ENCODE measurements at regions not wholly inside any gene's neighbourhood (a gene's known extent, or its start where the extent isn't known, plus 50 kb on each side); places are given as distances from the start of the nearest gene placed in this dataset.

DNA sequence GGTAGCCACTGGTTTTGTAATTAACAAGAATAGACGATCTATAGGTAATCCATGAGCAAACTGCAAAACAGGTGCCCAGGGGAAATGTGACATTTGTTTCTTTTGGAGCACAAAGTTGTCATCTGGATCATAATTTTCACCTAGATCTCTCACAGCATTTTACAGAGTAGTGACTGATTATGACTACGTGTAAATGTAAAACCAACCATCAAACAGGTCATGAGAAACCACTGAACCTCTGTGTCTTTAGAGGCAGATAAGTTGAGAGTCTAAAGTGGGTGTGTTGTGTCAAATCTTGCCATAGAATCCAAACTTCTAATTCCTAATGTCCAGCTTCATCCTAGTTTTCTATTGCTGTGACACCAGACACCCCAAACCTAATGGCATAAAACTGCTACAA lies 648.1 kb downstream of the MID1IP1 start:
- H3K4me3 ChIP-seq (ENCODE audit: low read length) = no peak overlapping the region
- TF ChIP-seq, protein P1, sequence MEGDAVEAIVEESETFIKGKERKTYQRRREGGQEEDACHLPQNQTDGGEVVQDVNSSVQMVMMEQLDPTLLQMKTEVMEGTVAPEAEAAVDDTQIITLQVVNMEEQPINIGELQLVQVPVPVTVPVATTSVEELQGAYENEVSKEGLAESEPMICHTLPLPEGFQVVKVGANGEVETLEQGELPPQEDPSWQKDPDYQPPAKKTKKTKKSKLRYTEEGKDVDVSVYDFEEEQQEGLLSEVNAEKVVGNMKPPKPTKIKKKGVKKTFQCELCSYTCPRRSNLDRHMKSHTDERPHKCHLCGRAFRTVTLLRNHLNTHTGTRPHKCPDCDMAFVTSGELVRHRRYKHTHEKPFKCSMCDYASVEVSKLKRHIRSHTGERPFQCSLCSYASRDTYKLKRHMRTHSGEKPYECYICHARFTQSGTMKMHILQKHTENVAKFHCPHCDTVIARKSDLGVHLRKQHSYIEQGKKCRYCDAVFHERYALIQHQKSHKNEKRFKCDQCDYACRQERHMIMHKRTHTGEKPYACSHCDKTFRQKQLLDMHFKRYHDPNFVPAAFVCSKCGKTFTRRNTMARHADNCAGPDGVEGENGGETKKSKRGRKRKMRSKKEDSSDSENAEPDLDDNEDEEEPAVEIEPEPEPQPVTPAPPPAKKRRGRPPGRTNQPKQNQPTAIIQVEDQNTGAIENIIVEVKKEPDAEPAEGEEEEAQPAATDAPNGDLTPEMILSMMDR (conservative IDR thresholded peaks at IDR 0.05; ENCODE audit: low read depth, low read length) = no peak
- DNase-seq (ENCODE audit: low read depth) = no peak

GRCh38 chrX:39450234-39450977 lies 647.4 kb downstream of the BCOR start:
- TF ChIP-seq, protein P1 (conservative IDR thresholded peaks at IDR 0.05; ENCODE audit: low read depth, low read length) = no peak
- H3K4me3 ChIP-seq (ENCODE audit: low read length) = no peak overlapping the region
- no peak for DNase-seq (ENCODE audit: low read depth)

- TF ChIP-seq, protein P1 (conservative IDR thresholded peaks at IDR 0.05; ENCODE audit: low read depth, low read length) = no peak
- no peak overlapping the region for H3K4me3 ChIP-seq (ENCODE audit: low read length)
- no peak for DNase-seq (ENCODE audit: low read depth)
Observed at GRCh38 chrX:39451046-39451445, 646.7 kb downstream of the BCOR start.

- TF ChIP-seq, protein P1 (conservative IDR thresholded peaks at IDR 0.05; ENCODE audit: low read depth, low read length) = no peak
- no peak overlapping the region for H3K4me3 ChIP-seq (ENCODE audit: low read length)
- no peak for DNase-seq (ENCODE audit: low read depth)
Observed at GRCh38 chrX:39452401-39452800, 645.4 kb downstream of the BCOR start.

- TF ChIP-seq, protein P1 (conservative IDR thresholded peaks at IDR 0.05; ENCODE audit: low read depth, low read length) = no peak
- no peak overlapping the region for H3K4me3 ChIP-seq (ENCODE audit: low read length)
- DNase-seq (ENCODE audit: low read depth) = no peak
Observed at GRCh38 chrX:39453889-39454621, 643.7 kb downstream of the BCOR start.

GRCh38 chrX:39456894-39457604 lies 640.7 kb downstream of the BCOR start:
- TF ChIP-seq, protein P1 (conservative IDR thresholded peaks at IDR 0.05; ENCODE audit: low read depth, low read length) = no peak
- H3K4me3 ChIP-seq (ENCODE audit: low read length) = no peak overlapping the region
- no peak for DNase-seq (ENCODE audit: low read depth)
